OCI-LY7 (cell line): ENCODE measurements at regions not wholly inside any gene's neighbourhood (a gene's known extent, or its start where the extent isn't known, plus 50 kb on each side); places are given as distances from the start of the nearest gene placed in this dataset.

Experiments
- EZH2phosphoT487 ChIP-seq: fragments of 200-600 bp; sonication (generic); IDR thresholded peaks from 2 replicates; pipeline ENCODE4 v1.6.1; 2018; ENCODE audit warnings: low read depth, borderline replicate concordance, mild to moderate bottlenecking, mixed run types, antibody characterized with exemption, low read length, moderate library complexity, mixed read lengths
- TF ChIP-seq, protein P1 (sequence below): fragments of 200-600 bp; sonication (generic); conservative IDR thresholded peaks from 2 replicates; pipeline ENCODE4 v1.5.1; 2014; ENCODE audit warnings: mild to moderate bottlenecking, antibody characterized with exemption, low read length, moderate library complexity, mixed read lengths

DNA sequence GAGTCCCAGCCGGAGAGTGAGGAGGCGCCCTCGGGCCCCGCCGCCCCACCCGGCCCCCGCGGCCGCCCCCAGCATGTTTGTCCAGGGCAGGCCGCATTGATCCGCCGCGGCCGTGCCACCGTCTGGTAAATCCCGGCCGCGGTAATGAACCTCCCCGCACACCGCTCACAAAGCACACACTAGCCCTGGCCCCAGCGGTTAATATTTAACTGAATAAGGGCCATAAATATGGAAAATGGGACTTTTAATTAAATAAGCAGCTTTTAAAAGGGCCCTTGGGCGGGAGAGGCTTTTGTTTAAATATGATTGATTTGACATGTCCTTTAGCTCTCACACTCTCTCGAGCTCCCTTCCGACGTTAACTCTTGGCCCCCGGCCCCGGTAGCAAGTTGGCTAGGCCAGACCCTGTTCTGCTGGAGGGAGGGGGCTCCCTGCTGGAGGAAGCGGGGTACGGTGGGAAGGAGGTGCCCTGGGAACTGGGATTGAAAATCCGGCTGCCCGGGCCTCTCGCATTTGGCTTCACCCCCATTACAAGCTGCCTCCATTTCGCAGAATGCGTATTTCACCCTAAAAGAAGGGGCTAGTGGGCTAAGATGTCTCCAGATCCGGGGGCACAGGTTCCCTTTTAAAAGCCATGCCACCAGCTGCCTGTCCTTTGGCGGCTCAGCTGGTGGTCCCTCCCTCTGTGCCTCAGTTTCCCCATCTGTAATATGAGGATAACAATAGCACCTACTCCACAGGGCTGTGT lies 199.8 kb downstream of the RBM19 start:
- TF ChIP-seq, protein P1, sequence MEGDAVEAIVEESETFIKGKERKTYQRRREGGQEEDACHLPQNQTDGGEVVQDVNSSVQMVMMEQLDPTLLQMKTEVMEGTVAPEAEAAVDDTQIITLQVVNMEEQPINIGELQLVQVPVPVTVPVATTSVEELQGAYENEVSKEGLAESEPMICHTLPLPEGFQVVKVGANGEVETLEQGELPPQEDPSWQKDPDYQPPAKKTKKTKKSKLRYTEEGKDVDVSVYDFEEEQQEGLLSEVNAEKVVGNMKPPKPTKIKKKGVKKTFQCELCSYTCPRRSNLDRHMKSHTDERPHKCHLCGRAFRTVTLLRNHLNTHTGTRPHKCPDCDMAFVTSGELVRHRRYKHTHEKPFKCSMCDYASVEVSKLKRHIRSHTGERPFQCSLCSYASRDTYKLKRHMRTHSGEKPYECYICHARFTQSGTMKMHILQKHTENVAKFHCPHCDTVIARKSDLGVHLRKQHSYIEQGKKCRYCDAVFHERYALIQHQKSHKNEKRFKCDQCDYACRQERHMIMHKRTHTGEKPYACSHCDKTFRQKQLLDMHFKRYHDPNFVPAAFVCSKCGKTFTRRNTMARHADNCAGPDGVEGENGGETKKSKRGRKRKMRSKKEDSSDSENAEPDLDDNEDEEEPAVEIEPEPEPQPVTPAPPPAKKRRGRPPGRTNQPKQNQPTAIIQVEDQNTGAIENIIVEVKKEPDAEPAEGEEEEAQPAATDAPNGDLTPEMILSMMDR = no peak
- no peak for TF ChIP-seq EZH2phosphoT487
